GM21528 (cell line): ENCODE measurements at regions not wholly inside any gene's neighbourhood (a gene's known extent, or its start where the extent isn't known, plus 50 kb on each side); places are given as distances from the start of the nearest gene placed in this dataset.
A peak's percentile ranks its signal among the peaks of the same experiment; 100 is the strongest.

Experiments used
- ATAC-seq: cut with Tn5 transposase; IDR thresholded peaks from one replicate; pipeline ENCODE4 v1.9.1; 2021; ENCODE audit warnings: mild to moderate bottlenecking, moderate library complexity; ENCODE audit not compliant: unreplicated experiment, low FRiP score

GRCh38 chr12:39240587-39240986, 202.3 kb downstream of the KIF21A start:
- ATAC-seq, result no peak

- ATAC-seq, result no peak
Measured at GRCh38 chr12:39239490-39240486, 203.1 kb downstream of the KIF21A start.

GRCh38 chr12:39237004-39237403, 205.9 kb downstream of the KIF21A start:
- no peak for ATAC-seq

GRCh38 chr12:39235990-39236767, 206.7 kb downstream of the KIF21A start:
- no peak for ATAC-seq

- no peak for ATAC-seq
Measured at GRCh38 chr12:39230086-39230485, 212.8 kb downstream of the KIF21A start.

- no peak for ATAC-seq
Measured at GRCh38 chr12:39227218-39227617, 215.7 kb downstream of the KIF21A start.

- no peak for ATAC-seq
Measured at GRCh38 chr12:39224971-39225370, 217.9 kb downstream of the KIF21A start.

- peak; percentile 50 for ATAC-seq
Measured at GRCh38 chr12:39205969-39206368, 237.0 kb downstream of the KIF21A start.

- ATAC-seq, result no peak
Measured at GRCh38 chr12:39199351-39199750, 243.6 kb downstream of the KIF21A start.

- no peak for ATAC-seq
Measured at GRCh38 chr12:39188689-39189088, 254.2 kb downstream of the KIF21A start.

GRCh38 chr12:39186744-39187143, 256.2 kb downstream of the KIF21A start:
- no peak for ATAC-seq

- no peak for ATAC-seq
Measured at GRCh38 chr12:39178837-39179236, 264.1 kb downstream of the KIF21A start.

GRCh38 chr12:39176356-39176755, 266.6 kb downstream of the KIF21A start:
- ATAC-seq, result no peak

- no peak for ATAC-seq
Measured at GRCh38 chr12:39173726-39174125, 268.3 kb upstream of the CPNE8 start.

- no peak for ATAC-seq
Measured at GRCh38 chr12:39165338-39165737, 259.9 kb upstream of the CPNE8 start.

GRCh38 chr12:39161465-39162085, 256.2 kb upstream of the CPNE8 start:
- ATAC-seq, result no peak

GRCh38 chr12:39157696-39158342, 252.4 kb upstream of the CPNE8 start:
- ATAC-seq, result no peak

GRCh38 chr12:39145175-39145999, 240.0 kb upstream of the CPNE8 start:
- no peak for ATAC-seq

- ATAC-seq, result no peak
Measured at GRCh38 chr12:39144613-39145061, 239.2 kb upstream of the CPNE8 start.

GRCh38 chr12:39138268-39138667, 232.9 kb upstream of the CPNE8 start:
- ATAC-seq, result no peak
